Pancreas (tissue), 10 donors: ENCODE measurements at regions not wholly inside any gene's neighbourhood (a gene's known extent, or its start where the extent isn't known, plus 50 kb on each side); places are given as distances from the start of the nearest gene placed in this dataset.

Source experiments
- ATAC-seq, 4 donors: fragments of 200-7000 bp; cut with Tn5 transposase; one replicate each; pipeline versions ENCODE4 v1.8.0 to v1.9.1; 2020; ENCODE audit warnings: mild to moderate bottlenecking in 4 of 4, moderate library complexity in 4 of 4
- DNase-seq, 6 donors: peaks; one replicate each; pipeline ENCODE4 v3.0.0-alpha.2; 2020
- FAIRE-seq: peaks from 2 replicates; lab custom pipeline; 2012; peaks lifted over from hg19 to GRCh38; lab: Jason Lieb, UNC
- H3K27ac ChIP-seq, 4 donors: fragments of 200-600 bp; sonication (generic); 1 replicate in 3 of 4; 2 replicates in 1 of 4; pipeline versions ENCODE4 v1.5.0 to v1.8.0; 2020
- H3K27me3 ChIP-seq, 4 donors: fragments of 200-600 bp; one replicate each; pipeline ENCODE4 v1.8.0; 2021
- H3K36me3 ChIP-seq, 3 donors: fragments of 200-600 bp; sonication (generic) in 1 of 3; one replicate each; pipeline versions ENCODE4 v1.5.0 to v1.8.0; 2020 to 2021
- H3K4me1 ChIP-seq, 3 donors: fragments of 200-600 bp; one replicate each; pipeline ENCODE4 v1.8.0; 2021
- H3K4me3 ChIP-seq, 4 donors: fragments of 200-600 bp; sonication (generic) in 2 of 4; one replicate each; pipeline versions ENCODE4 v1.5.0 to v1.8.0; 2020 to 2021
- H3K9me3 ChIP-seq, 4 donors: fragments of 200-600 bp; one replicate each; pipeline ENCODE4 v1.8.0; 2021
- CTCF ChIP-seq, 4 donors: fragments of 200-600 bp; sonication (generic) in 3 of 4; IDR thresholded peaks; one replicate each; pipeline versions ENCODE4 v1.5.0 to v1.8.0; 2021; ENCODE audit warnings: antibody characterized with exemption in 4 of 4
- WGBS, 2 donors: extraction: QIAGEN DNeasy Blood & Tissue Kit; methylation state at CpG; one replicate each; pipeline ENCODE4 v1.1.7; 2013; 5-methylcytosine and 5-hydroxymethylcytosine counted together
- intact Hi-C, 3 donors: fragments of 100-400 bp; cut with DNase I; formaldehyde crosslinking; loops; one replicate each; pipeline versions ENCODE4 v1.11.1 to v1.14.2; 2022
- donor health status: healthy with polysubstance abuse.
- donor health status: DM: no; HTN: no; CAD: no; lungs with moderate emphysema.
- donor health status: DM: no; HTN: no; CAD: no.
- donor health status: control.
- donor health status: control.
- donor health status: Bipolar disorder and iron deficiency.
- donor health status: DM: yes; HTN: yes; CAD: no.
- donor health status: DM: no; HTN: no; CAD: no.
- donor health status: DM: no; HTN: no; CAD: no.
- donor health status: DM: yes; HTN: yes; CAD: no.

DNA sequence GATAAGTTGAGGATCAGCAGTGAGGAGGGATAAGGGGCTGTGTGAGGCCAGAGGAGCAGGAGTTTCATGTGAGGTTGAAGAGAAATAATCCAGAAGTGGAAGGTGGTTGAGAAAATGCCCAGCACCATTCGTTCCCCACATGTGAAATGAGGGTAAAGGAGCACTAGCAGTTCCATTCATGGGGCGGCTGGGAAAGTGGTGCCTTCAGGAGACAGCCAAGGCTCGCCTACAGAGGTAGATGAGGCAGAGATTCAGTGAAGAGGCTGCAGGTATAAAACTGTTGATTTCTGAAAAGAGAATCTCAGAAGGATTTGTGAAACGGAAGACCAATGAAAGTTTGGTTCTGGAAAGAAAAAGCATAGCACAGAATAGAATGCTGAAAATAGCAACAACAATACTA lies 272.6 kb downstream of the MSX2 start:
- WGBS, 2 donors = 79 to 84% methylated on average over 4 of the region's 4 CpGs
- no peak for FAIRE-seq
- intact Hi-C loops = no loop called here

DNA sequence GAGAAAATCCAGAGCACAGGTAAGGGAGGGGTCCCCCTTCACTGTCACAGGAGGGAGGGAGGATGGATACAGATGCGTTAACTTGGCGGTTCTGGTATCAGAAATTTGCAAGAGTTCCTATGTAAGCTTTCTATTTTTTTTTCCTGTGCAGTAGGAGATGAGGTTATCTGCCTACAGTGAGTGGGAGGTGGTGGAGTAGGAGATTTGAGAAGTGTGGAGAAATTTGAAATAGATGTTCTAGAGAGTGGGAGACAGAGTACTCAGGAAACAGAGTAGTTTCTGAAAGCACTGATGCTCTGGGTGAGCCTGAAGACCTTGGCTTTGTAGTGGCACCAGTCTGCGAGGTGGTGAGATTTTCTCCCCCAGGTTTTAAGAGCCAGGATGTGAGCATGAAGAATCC lies 271.4 kb downstream of the MSX2 start:
- Histone ChIP-seq H3K36me3 (no peaks in the 10 kb centered on the region), H3K9me3 (no peaks in the 10 kb centered on the region), H3K27ac (no peak overlapping the region), H3K27me3 (no peaks in the 10 kb centered on the region), H3K4me1 (peaks cover 0 to 1% (median 0%) of the 10 kb centered on the region in 3 donors), H3K4me3 (no peak overlapping the region)
- ATAC-seq (no peak), DNase-seq (no peak), FAIRE-seq (no peak)
- intact Hi-C loops = no loop called here
- TF ChIP-seq CTCF (IDR thresholded peaks at IDR 0.05) = no peak
- WGBS, 2 donors = 78 to 80% methylated on average over 3 of the region's 3 CpGs

More for the DNA sequence above, 272.6 kb downstream of the MSX2 start:
- TF ChIP-seq CTCF (IDR thresholded peaks at IDR 0.05) = no peak
- no peaks in the 10 kb centered on the region for H3K4me1 ChIP-seq
- no peaks in the 10 kb centered on the region for H3K9me3 ChIP-seq
- no peaks in the 10 kb centered on the region for H3K36me3 ChIP-seq
- no peak overlapping the region for H3K4me3 ChIP-seq
- DNase-seq = no peak
- H3K27ac ChIP-seq = no peak overlapping the region
- H3K27me3 ChIP-seq = no peaks in the 10 kb centered on the region
- no peak for ATAC-seq

GRCh38 chr5:174991847-174992246 lies 267.5 kb downstream of the MSX2 start:
- Histone ChIP-seq H3K4me3 (no peak overlapping the region), H3K27me3 (no peaks in the 10 kb centered on the region), H3K9me3 (no peaks in the 10 kb centered on the region), H3K36me3 (no peaks in the 10 kb centered on the region), H3K4me1 (peaks cover 0 to 3% (median 0%) of the 10 kb centered on the region in 3 donors), H3K27ac (no peak overlapping the region)
- TF ChIP-seq CTCF (IDR thresholded peaks at IDR 0.05) = no peak
- WGBS, 2 donors = 38 to 39% methylated on average over 4 of the region's 4 CpGs
- intact Hi-C loops = no loop called here
- peak in 1 of 4 donors; percentile 11 for ATAC-seq
- no peak for FAIRE-seq
- no peak for DNase-seq

GRCh38 chr5:174990909-174991308 lies 266.5 kb downstream of the MSX2 start:
- peaks cover 0 to 3% (median 0%) of the 10 kb centered on the region in 3 donors for H3K4me1 ChIP-seq
- no peak for FAIRE-seq
- 33% methylated on average over 1 of the region's 1 CpG for WGBS, 2 donors
- H3K9me3 ChIP-seq = no peaks in the 10 kb centered on the region
- intact Hi-C loops = no loop called here
- peak; percentile 80 to 99 (median 91) for ATAC-seq
- DNase-seq = peak in 3 of 6 donors; percentile 26 to 43 (median 38)
- no peak for TF ChIP-seq CTCF (IDR thresholded peaks at IDR 0.05)
- H3K4me3 ChIP-seq = no peak overlapping the region
- no peak overlapping the region for H3K27ac ChIP-seq
- H3K36me3 ChIP-seq = no peaks in the 10 kb centered on the region
- H3K27me3 ChIP-seq = no peaks in the 10 kb centered on the region

DNA sequence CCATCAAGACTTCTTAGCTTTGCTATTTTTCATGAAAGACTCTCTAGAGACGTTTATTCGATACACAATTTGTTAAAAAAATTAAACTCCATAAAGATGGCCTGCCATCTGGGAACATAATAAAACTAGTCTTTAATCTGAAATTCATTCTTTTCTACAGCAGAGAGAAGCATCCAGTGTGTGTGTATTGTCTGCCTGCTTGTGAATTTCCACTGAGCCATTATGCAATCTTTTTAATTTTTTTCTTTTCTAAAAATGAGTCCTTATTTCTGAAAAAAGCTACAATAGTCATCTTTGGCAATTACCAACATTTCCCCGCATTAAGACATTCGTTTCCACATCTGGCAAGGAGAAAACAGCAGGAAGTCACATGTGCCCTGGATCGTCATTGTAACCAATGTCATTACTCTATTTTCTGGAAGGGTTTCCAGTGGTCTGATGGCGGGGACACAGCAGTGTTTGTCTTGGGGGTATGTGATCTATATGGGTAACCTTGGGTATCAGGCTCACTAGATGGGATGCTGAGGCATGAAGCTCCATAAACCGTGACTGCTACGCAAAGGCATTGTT lies 263.1 kb downstream of the MSX2 start:
- intact Hi-C loops = no loop called here
- WGBS, 2 donors = 74 to 79% methylated on average over 8 of the region's 8 CpGs
- TF ChIP-seq CTCF (IDR thresholded peaks at IDR 0.05) = no peak
- FAIRE-seq (no peak), ATAC-seq (no peak), DNase-seq (no peak)
- H3K27ac ChIP-seq = no peak overlapping the region
- no peaks in the 10 kb centered on the region for H3K9me3 ChIP-seq
- no peaks in the 10 kb centered on the region for H3K36me3 ChIP-seq
- no peak overlapping the region for H3K4me3 ChIP-seq
- peaks cover 0 to 3% (median 0%) of the 10 kb centered on the region in 3 donors for H3K4me1 ChIP-seq
- H3K27me3 ChIP-seq = no peaks in the 10 kb centered on the region
